ENCODE measurements at regions not wholly inside any gene's neighbourhood (a gene's known extent, or its start where the extent isn't known, plus 50 kb on each side); places are given as distances from the start of the nearest gene placed in this dataset.

- Histone ChIP-seq H3K4me2 (replicated peaks; ENCODE audit: extremely low read depth, low read length, poor library complexity, severe bottlenecking) (no peak overlapping the region), H2AFZ (ENCODE audit: insufficient read depth, low read depth, low read length, poor library complexity, severe bottlenecking) (no peak overlapping the region), H3K79me2 (ENCODE audit: insufficient read depth, low read length) (no peaks in the 10 kb centered on the region), H3K9ac (ENCODE audit: insufficient read depth, low read length, poor library complexity, severe bottlenecking) (no peak overlapping the region), H3K27ac (ENCODE audit: low read depth in 1 of 2, low read length in 2 of 2) (no peak overlapping the region), H3K36me3 (replicated peaks in 1 of 2; ENCODE audit: control insufficient read depth in 1 of 2, insufficient read depth in 2 of 2, low read length in 2 of 2) (no peaks in the 10 kb centered on the region), H3K27me3 (ENCODE audit: control insufficient read depth in 2 of 2, insufficient read depth in 2 of 2, low read length in 2 of 2) (no peaks in the 10 kb centered on the region), H3K4me1 (ENCODE audit: control insufficient read depth in 1 of 2, insufficient read depth in 2 of 2, low read length in 2 of 2) (no peaks in the 10 kb centered on the region), H3K9me3 (replicated peaks in 1 of 2; ENCODE audit: control insufficient read depth in 1 of 2, insufficient read depth in 1 of 2, low read length in 2 of 2) (peaks cover under 1 to 14% of the 10 kb centered on the region in 2 donors), H4K20me1 (ENCODE audit: insufficient read depth, low read length) (no peaks in the 10 kb centered on the region), H3K4me3 (replicated peaks in 1 of 3; ENCODE audit: low read depth in 2 of 3, low read length in 3 of 3) (no peak overlapping the region)
- no peak for TF ChIP-seq CTCF (IDR thresholded peaks at IDR 0.05)
- WGBS (ENCODE audit: insufficient coverage) = no CpG with 5 or more reads among the region's 2 CpGs
- Mint-ChIP-seq H3K27me3 (ENCODE audit: low read depth in 3 of 3) (peaks cover 0 to 4% (median 0%) of the 10 kb centered on the region in 3 donors), H3K36me3 (no peaks in the 10 kb centered on the region), H3K27ac (peak overlapping the region in 2 of 7 donors; percentile 39 to 63), H3K4me1 (no peaks in the 10 kb centered on the region), H3K9me3 (peaks cover 0 to 21% (median 16%) of the 10 kb centered on the region in 7 donors), H3K4me3 (peak overlapping the region in 1 of 2 donors; percentile 28)
- intact Hi-C loops (cut with micrococcal nuclease) = no loop called here
- no peak for DNase-seq
Observed at GRCh38 chr12:70149013-70149412, 94.2 kb upstream of the CNOT2 start.

GRCh38 chr12:70149665-70150064 is 93.6 kb upstream of the CNOT2 start:
- Histone ChIP-seq H2AFZ (ENCODE audit: insufficient read depth, low read depth, low read length, poor library complexity, severe bottlenecking) (no peak overlapping the region), H3K4me2 (replicated peaks; ENCODE audit: extremely low read depth, low read length, poor library complexity, severe bottlenecking) (no peak overlapping the region), H3K4me1 (ENCODE audit: control insufficient read depth in 1 of 2, insufficient read depth in 2 of 2, low read length in 2 of 2) (no peaks in the 10 kb centered on the region), H3K9me3 (replicated peaks in 1 of 2; ENCODE audit: control insufficient read depth in 1 of 2, insufficient read depth in 1 of 2, low read length in 2 of 2) (peaks cover 5 to 18% of the 10 kb centered on the region in 2 donors), H3K27ac (ENCODE audit: low read depth in 1 of 2, low read length in 2 of 2) (no peak overlapping the region), H3K36me3 (replicated peaks in 1 of 2; ENCODE audit: control insufficient read depth in 1 of 2, insufficient read depth in 2 of 2, low read length in 2 of 2) (no peaks in the 10 kb centered on the region), H4K20me1 (ENCODE audit: insufficient read depth, low read length) (no peaks in the 10 kb centered on the region), H3K9ac (ENCODE audit: insufficient read depth, low read length, poor library complexity, severe bottlenecking) (no peak overlapping the region), H3K4me3 (replicated peaks in 1 of 3; ENCODE audit: low read depth in 2 of 3, low read length in 3 of 3) (no peak overlapping the region), H3K27me3 (ENCODE audit: control insufficient read depth in 2 of 2, insufficient read depth in 2 of 2, low read length in 2 of 2) (no peaks in the 10 kb centered on the region), H3K79me2 (ENCODE audit: insufficient read depth, low read length) (no peaks in the 10 kb centered on the region)
- Mint-ChIP-seq H3K9me3 (peaks cover 0 to 25% (median 19%) of the 10 kb centered on the region in 7 donors), H3K36me3 (no peaks in the 10 kb centered on the region), H3K4me1 (no peaks in the 10 kb centered on the region), H3K27ac (no peak overlapping the region), H3K4me3 (no peak overlapping the region), H3K27me3 (ENCODE audit: low read depth in 3 of 3) (peaks cover 0 to 4% (median 0%) of the 10 kb centered on the region in 3 donors)
- intact Hi-C loops (cut with micrococcal nuclease) = no loop called here
- no peak for TF ChIP-seq CTCF (IDR thresholded peaks at IDR 0.05)
- no peak for DNase-seq

All from CD14-positive monocyte (primary cell).